Duodenal mucosa (tissue), 2 donors: ENCODE measurements at regions not wholly inside any gene's neighbourhood (a gene's known extent, or its start where the extent isn't known, plus 50 kb on each side); places are given as distances from the start of the nearest gene placed in this dataset.
"Not testable (repeated sequence)": the region's sequence is repeated elsewhere in the genome, so short reads cannot be mapped to it uniquely, and the experiment has no call there.

Source experiments
- H3K27ac ChIP-seq: one replicate; pipeline ENCODE4 v1.7.0; 2013; ENCODE audit warnings: low read depth, low read length
- H3K27me3 ChIP-seq, 2 donors: one replicate each; pipeline ENCODE4 v1.7.0; 2013; ENCODE audit warnings: low read length in 2 of 2, control low read depth in 1 of 2; ENCODE audit not compliant: insufficient read depth in 2 of 2, control insufficient read depth in 1 of 2
- H3K36me3 ChIP-seq, 2 donors: one replicate each; pipeline ENCODE4 v1.7.0; 2013; ENCODE audit warnings: low read length in 2 of 2, control low read depth in 1 of 2; ENCODE audit not compliant: insufficient read depth in 2 of 2, control insufficient read depth in 1 of 2
- H3K4me1 ChIP-seq, 2 donors: one replicate each; pipeline ENCODE4 v1.7.0; 2013; ENCODE audit warnings: low read length in 2 of 2, control low read depth in 1 of 2; ENCODE audit not compliant: insufficient read depth in 2 of 2, control insufficient read depth in 1 of 2
- H3K4me3 ChIP-seq, 2 donors: one replicate each; pipeline ENCODE4 v1.7.0; 2013; ENCODE audit warnings: low read length in 2 of 2, low read depth in 1 of 2
- H3K9ac ChIP-seq, 2 donors: one replicate each; pipeline ENCODE4 v1.7.0; 2013; ENCODE audit warnings: low read length in 2 of 2, low read depth in 1 of 2
- H3K9me3 ChIP-seq, 2 donors: one replicate each; pipeline ENCODE4 v1.7.0; 2013; ENCODE audit warnings: low read length in 2 of 2, control low read depth in 1 of 2; ENCODE audit not compliant: control insufficient read depth in 1 of 2

GRCh38 chr7:152947686-152948085 is 188.1 kb downstream of the ACTR3B start:
- H3K27ac ChIP-seq: no peak overlapping the region
- no peaks in the 10 kb centered on the region for H3K4me1 ChIP-seq
- H3K27me3 ChIP-seq: no peaks in the 10 kb centered on the region
- no peaks in the 10 kb centered on the region for H3K9me3 ChIP-seq
- no peak overlapping the region for H3K9ac ChIP-seq
- H3K36me3 ChIP-seq: no peaks in the 10 kb centered on the region
- no peak overlapping the region for H3K4me3 ChIP-seq

GRCh38 chr7:152949253-152949652 is 189.7 kb downstream of the ACTR3B start:
- Histone ChIP-seq H3K27me3 (no peaks in the 10 kb centered on the region), H3K9me3 (no peaks in the 10 kb centered on the region), H3K4me3 (no peak overlapping the region), H3K9ac (no peak overlapping the region), H3K27ac (no peak overlapping the region), H3K36me3 (no peaks in the 10 kb centered on the region), H3K4me1 (no peaks in the 10 kb centered on the region)

- no peaks in the 10 kb centered on the region for H3K4me1 ChIP-seq
- no peaks in the 10 kb centered on the region for H3K36me3 ChIP-seq
- no peaks in the 10 kb centered on the region for H3K27me3 ChIP-seq
- H3K4me3 ChIP-seq: no peak overlapping the region
- no peak overlapping the region for H3K27ac ChIP-seq
- no peaks in the 10 kb centered on the region for H3K9me3 ChIP-seq
- no peak overlapping the region for H3K9ac ChIP-seq
These were observed 190.2 kb downstream of the ACTR3B start for GRCh38 chr7:152949790-152950189.

- Histone ChIP-seq H3K9me3 (peaks cover 0 to 3% of the 10 kb centered on the region in 2 donors), H3K4me1 (no peaks in the 10 kb centered on the region), H3K4me3 (no peak overlapping the region), H3K36me3 (no peaks in the 10 kb centered on the region), H3K27me3 (no peaks in the 10 kb centered on the region), H3K9ac (no peak overlapping the region), H3K27ac (no peak overlapping the region)
These were observed 196.5 kb downstream of the ACTR3B start for GRCh38 chr7:152956006-152956405.

- Histone ChIP-seq H3K36me3 (no peaks in the 10 kb centered on the region), H3K27ac (no peak overlapping the region)
These were observed 200.1 kb downstream of the ACTR3B start for GRCh38 chr7:152959610-152960009.

GRCh38 chr7:152961796-152962195 is 202.2 kb downstream of the ACTR3B start:
- not testable (repeated sequence) for H3K9me3 ChIP-seq, H3K27me3 ChIP-seq, H3K4me1 ChIP-seq, H3K9ac ChIP-seq, H3K4me3 ChIP-seq, H3K27ac ChIP-seq, H3K36me3 ChIP-seq

More at GRCh38 chr7:152959610-152960009, 200.1 kb downstream of the ACTR3B start:
- peaks cover 0 to 5% of the 10 kb centered on the region in 2 donors for H3K9me3 ChIP-seq
- H3K9ac ChIP-seq: no peak overlapping the region
- no peak overlapping the region for H3K4me3 ChIP-seq
- H3K4me1 ChIP-seq: no peaks in the 10 kb centered on the region
- no peaks in the 10 kb centered on the region for H3K27me3 ChIP-seq

GRCh38 chr7:152966189-152966588 is 206.6 kb downstream of the ACTR3B start:
- H3K4me3 ChIP-seq: no peak overlapping the region
- H3K27me3 ChIP-seq: no peaks in the 10 kb centered on the region
- no peaks in the 10 kb centered on the region for H3K4me1 ChIP-seq
- no peaks in the 10 kb centered on the region for H3K36me3 ChIP-seq
- peaks cover 5 to 9% of the 10 kb centered on the region in 2 donors for H3K9me3 ChIP-seq
- H3K9ac ChIP-seq: no peak overlapping the region
- H3K27ac ChIP-seq: no peak overlapping the region

GRCh38 chr7:152967958-152968357 is 208.4 kb downstream of the ACTR3B start:
- no peaks in the 10 kb centered on the region for H3K27me3 ChIP-seq
- H3K4me3 ChIP-seq: no peak overlapping the region
- H3K4me1 ChIP-seq: no peaks in the 10 kb centered on the region
- peaks cover 5 to 12% of the 10 kb centered on the region in 2 donors for H3K9me3 ChIP-seq
- no peaks in the 10 kb centered on the region for H3K36me3 ChIP-seq
- H3K27ac ChIP-seq: no peak overlapping the region
- H3K9ac ChIP-seq: no peak overlapping the region

- Histone ChIP-seq H3K9ac (no peak overlapping the region), H3K27ac (no peak overlapping the region), H3K4me1 (no peaks in the 10 kb centered on the region), H3K36me3 (no peaks in the 10 kb centered on the region), H3K9me3 (peaks cover 5 to 12% of the 10 kb centered on the region in 2 donors), H3K4me3 (no peak overlapping the region), H3K27me3 (no peaks in the 10 kb centered on the region)
These were observed 209.0 kb downstream of the ACTR3B start for GRCh38 chr7:152968514-152968913.

- H3K36me3 ChIP-seq: no peaks in the 10 kb centered on the region
- H3K9me3 ChIP-seq: peaks cover 5 to 12% of the 10 kb centered on the region in 2 donors
- H3K4me3 ChIP-seq: no peak overlapping the region
- no peaks in the 10 kb centered on the region for H3K4me1 ChIP-seq
- no peaks in the 10 kb centered on the region for H3K27me3 ChIP-seq
- no peak overlapping the region for H3K27ac ChIP-seq
- no peak overlapping the region for H3K9ac ChIP-seq
These were observed 209.8 kb downstream of the ACTR3B start for GRCh38 chr7:152969335-152969734.

GRCh38 chr7:152969839-152970238 is 210.3 kb downstream of the ACTR3B start:
- Histone ChIP-seq H3K27ac (no peak overlapping the region), H3K4me1 (no peaks in the 10 kb centered on the region), H3K9me3 (peaks cover 5 to 12% of the 10 kb centered on the region in 2 donors), H3K27me3 (no peaks in the 10 kb centered on the region), H3K9ac (no peak overlapping the region), H3K36me3 (no peaks in the 10 kb centered on the region), H3K4me3 (no peak overlapping the region)
